WTC11 (cell line): ENCODE measurements at regions not wholly inside any gene's neighbourhood (a gene's known extent, or its start where the extent isn't known, plus 50 kb on each side); places are given as distances from the start of the nearest gene placed in this dataset.

ENCODE experiments used
- CBFB ChIP-seq: sonication (generic); formaldehyde crosslinking; IDR thresholded peaks from 2 replicates; pipeline ENCODE4 v1.8.1; 2022; ENCODE audit warnings: mild to moderate bottlenecking, low read depth, missing genetic modification reagents
- ETV6 ChIP-seq: sonication (generic); formaldehyde crosslinking; IDR thresholded peaks from 2 replicates; pipeline ENCODE4 v1.8.1; 2022; ENCODE audit warnings: mild to moderate bottlenecking, missing genetic modification reagents
- NFYB ChIP-seq: sonication (generic); formaldehyde crosslinking; conservative IDR thresholded peaks from 2 replicates; pipeline ENCODE4 v1.8.0; 2022; ENCODE audit warnings: low read depth, missing genetic modification reagents
- NR2C2 ChIP-seq: sonication (generic); formaldehyde crosslinking; IDR thresholded peaks from 2 replicates; pipeline ENCODE4 v1.8.0; 2022; ENCODE audit warnings: mild to moderate bottlenecking, missing genetic modification reagents
- OVOL2 ChIP-seq: fragments of 250-450 bp; sonication (Bioruptor Pico); IDR thresholded peaks from 2 replicates; pipeline ENCODE4 v1.9.0; 2021; ENCODE audit warnings: mild to moderate bottlenecking, borderline replicate concordance
- ZNF232 ChIP-seq: sonication (generic); formaldehyde crosslinking; IDR thresholded peaks from 2 replicates; pipeline ENCODE4 v1.8.0; 2022; ENCODE audit warnings: mild to moderate bottlenecking, missing genetic modification reagents
- TF ChIP-seq, protein P1 (sequence below): fragments of 200-600 bp; IDR thresholded peaks from 2 replicates; pipeline ENCODE4 v1.8.0; 2022; ENCODE audit warnings: antibody characterized with exemption
- TF ChIP-seq, protein P2 (sequence below): sonication (generic); formaldehyde crosslinking; IDR thresholded peaks from 2 replicates; pipeline ENCODE4 v1.8.1; 2022; ENCODE audit warnings: missing genetic modification reagents, borderline replicate concordance
- TF ChIP-seq, protein P3 (sequence below): sonication (generic); formaldehyde crosslinking; IDR thresholded peaks from 2 replicates; pipeline ENCODE4 v1.8.0; 2023; ENCODE audit warnings: missing genetic modification reagents
- TF ChIP-seq, protein P4 (sequence below): sonication (generic); formaldehyde crosslinking; conservative IDR thresholded peaks from 2 replicates; pipeline ENCODE4 v1.8.1; 2022; ENCODE audit warnings: mild to moderate bottlenecking, missing genetic modification reagents
- TF ChIP-seq, protein P5 (sequence below): sonication (generic); formaldehyde crosslinking; IDR thresholded peaks from 2 replicates; pipeline ENCODE4 v1.8.0; 2022; ENCODE audit warnings: mild to moderate bottlenecking, missing genetic modification reagents

DNA sequence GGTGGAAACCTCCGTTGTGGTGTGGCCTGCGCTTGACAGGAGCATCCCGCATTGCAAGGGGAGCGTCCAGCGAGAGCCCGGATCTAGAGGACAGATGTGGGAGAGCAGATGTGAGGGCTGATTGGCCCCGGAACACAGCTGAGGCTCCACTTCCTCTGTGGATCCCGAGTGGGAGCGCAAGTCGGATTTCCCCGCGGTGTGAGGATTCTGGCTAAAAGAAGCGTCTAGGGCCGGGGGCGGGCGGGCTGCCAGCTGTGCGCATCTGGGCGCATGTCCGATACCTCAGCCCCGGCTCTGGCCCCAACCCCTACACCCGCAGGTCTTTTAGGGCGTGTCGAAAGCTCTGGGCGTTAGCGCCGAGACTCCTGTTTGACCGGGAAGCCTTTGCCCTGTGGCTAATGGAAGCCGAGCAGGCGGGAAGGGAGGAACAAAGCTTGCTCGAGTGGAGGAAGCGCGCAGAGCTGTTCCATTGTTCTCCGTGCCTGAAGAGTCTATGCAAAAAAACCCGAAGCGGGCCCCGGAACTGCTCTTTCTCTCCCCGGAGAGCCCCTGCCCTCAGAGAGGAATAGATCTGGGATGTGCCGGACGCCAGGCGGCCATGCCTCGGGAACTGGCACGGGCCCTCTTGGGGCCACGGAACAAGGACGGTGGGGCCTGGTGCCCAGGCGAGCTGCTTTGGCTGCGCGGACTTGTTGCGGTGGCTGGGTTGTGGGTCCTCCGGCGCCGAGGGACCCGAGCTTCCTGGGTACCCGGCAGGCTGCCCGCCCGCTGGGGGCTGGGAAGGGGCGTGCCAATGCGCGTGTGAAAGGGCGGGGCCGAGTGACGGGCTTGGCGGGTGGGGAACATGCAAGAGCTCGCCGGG, 111.1 kb downstream of the NAV1 start:
- TF ChIP-seq, protein P1, sequence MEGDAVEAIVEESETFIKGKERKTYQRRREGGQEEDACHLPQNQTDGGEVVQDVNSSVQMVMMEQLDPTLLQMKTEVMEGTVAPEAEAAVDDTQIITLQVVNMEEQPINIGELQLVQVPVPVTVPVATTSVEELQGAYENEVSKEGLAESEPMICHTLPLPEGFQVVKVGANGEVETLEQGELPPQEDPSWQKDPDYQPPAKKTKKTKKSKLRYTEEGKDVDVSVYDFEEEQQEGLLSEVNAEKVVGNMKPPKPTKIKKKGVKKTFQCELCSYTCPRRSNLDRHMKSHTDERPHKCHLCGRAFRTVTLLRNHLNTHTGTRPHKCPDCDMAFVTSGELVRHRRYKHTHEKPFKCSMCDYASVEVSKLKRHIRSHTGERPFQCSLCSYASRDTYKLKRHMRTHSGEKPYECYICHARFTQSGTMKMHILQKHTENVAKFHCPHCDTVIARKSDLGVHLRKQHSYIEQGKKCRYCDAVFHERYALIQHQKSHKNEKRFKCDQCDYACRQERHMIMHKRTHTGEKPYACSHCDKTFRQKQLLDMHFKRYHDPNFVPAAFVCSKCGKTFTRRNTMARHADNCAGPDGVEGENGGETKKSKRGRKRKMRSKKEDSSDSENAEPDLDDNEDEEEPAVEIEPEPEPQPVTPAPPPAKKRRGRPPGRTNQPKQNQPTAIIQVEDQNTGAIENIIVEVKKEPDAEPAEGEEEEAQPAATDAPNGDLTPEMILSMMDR, result no peak
- TF ChIP-seq, protein P2, sequence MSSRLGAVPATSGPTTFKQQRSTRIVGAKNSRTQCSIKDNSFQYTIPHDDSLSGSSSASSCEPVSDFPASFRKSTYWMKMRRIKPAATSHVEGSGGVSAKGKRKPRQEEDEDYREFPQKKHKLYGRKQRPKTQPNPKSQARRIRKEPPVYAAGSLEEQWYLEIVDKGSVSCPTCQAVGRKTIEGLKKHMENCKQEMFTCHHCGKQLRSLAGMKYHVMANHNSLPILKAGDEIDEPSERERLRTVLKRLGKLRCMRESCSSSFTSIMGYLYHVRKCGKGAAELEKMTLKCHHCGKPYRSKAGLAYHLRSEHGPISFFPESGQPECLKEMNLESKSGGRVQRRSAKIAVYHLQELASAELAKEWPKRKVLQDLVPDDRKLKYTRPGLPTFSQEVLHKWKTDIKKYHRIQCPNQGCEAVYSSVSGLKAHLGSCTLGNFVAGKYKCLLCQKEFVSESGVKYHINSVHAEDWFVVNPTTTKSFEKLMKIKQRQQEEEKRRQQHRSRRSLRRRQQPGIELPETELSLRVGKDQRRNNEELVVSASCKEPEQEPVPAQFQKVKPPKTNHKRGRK, result no peak
- TF ChIP-seq, protein P3, sequence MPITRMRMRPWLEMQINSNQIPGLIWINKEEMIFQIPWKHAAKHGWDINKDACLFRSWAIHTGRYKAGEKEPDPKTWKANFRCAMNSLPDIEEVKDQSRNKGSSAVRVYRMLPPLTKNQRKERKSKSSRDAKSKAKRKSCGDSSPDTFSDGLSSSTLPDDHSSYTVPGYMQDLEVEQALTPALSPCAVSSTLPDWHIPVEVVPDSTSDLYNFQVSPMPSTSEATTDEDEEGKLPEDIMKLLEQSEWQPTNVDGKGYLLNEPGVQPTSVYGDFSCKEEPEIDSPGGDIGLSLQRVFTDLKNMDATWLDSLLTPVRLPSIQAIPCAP (CRISPR knock-in tag), result no peak
- TF ChIP-seq CBFB (CRISPR knock-in tag) (no peak), NR2C2 (CRISPR knock-in tag) (no peak), ETV6 (CRISPR knock-in tag) (no peak), NFYB (CRISPR knock-in tag) (no peak), OVOL2 (CRISPR knock-in tag) (no peak), ZNF232 (CRISPR knock-in tag) (no peak)
- TF ChIP-seq, protein P4, sequence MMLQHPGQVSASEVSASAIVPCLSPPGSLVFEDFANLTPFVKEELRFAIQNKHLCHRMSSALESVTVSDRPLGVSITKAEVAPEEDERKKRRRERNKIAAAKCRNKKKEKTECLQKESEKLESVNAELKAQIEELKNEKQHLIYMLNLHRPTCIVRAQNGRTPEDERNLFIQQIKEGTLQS (CRISPR knock-in tag), result no peak
- TF ChIP-seq, protein P5, sequence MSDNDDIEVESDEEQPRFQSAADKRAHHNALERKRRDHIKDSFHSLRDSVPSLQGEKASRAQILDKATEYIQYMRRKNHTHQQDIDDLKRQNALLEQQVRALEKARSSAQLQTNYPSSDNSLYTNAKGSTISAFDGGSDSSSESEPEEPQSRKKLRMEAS (CRISPR knock-in tag), result peak; percentile 66
